CD8-positive, alpha-beta memory T cell (primary cell): ENCODE measurements at regions not wholly inside any gene's neighbourhood (a gene's known extent, or its start where the extent isn't known, plus 50 kb on each side); places are given as distances from the start of the nearest gene placed in this dataset.
A peak's percentile ranks its signal among the peaks of the same experiment; 100 is the strongest.

Source experiments
- CTCF ChIA-PET: fragments of 350-600 bp; sonication (Branson Sonifier 250); formaldehyde crosslinking; loops from one replicate; lab custom pipeline; 2021; ENCODE audit warnings: antibody characterized with exemption; lab: Charles Lee
- POLR2A ChIA-PET: fragments of 350-600 bp; sonication (Branson Sonifier 250); formaldehyde crosslinking; loops from one replicate; lab custom pipeline; 2021; ENCODE audit warnings: antibody characterized with exemption; lab: Charles Lee
- DNase-seq, 5 donors: peaks; one replicate each; pipeline versions ENCODE4 v3.0.0 to v3.0.0-alpha.2; 2020 to 2022; ENCODE audit warnings: mixed read lengths in 1 of 5
- H3K27ac ChIP-seq: one replicate; pipeline ENCODE4 v1.7.0; 2013; ENCODE audit warnings: low read depth, mild to moderate bottlenecking, low read length, moderate library complexity
- H3K27me3 ChIP-seq: 2 replicates; pipeline ENCODE4 v1.7.0; 2013; ENCODE audit warnings: low read length, mild to moderate bottlenecking; ENCODE audit not compliant: insufficient read depth, poor library complexity, severe bottlenecking
- H3K36me3 ChIP-seq: 2 replicates; pipeline ENCODE4 v1.7.0; 2013; ENCODE audit warnings: mild to moderate bottlenecking, low read length, moderate library complexity; ENCODE audit not compliant: insufficient read depth
- H3K4me1 ChIP-seq: 2 replicates; pipeline ENCODE4 v1.7.0; 2013; ENCODE audit warnings: mild to moderate bottlenecking, low read length, moderate library complexity; ENCODE audit not compliant: insufficient read depth
- H3K4me3 ChIP-seq: 2 replicates; pipeline ENCODE4 v1.7.0; 2013; ENCODE audit warnings: mild to moderate bottlenecking, low read length
- H3K9me3 ChIP-seq: 2 replicates; pipeline ENCODE4 v1.7.0; 2013; ENCODE audit warnings: mild to moderate bottlenecking, low read length
- H3K27ac Mint-ChIP-seq, 8 donors: one replicate each; pipeline ENCODE4 v1.8.0; 2020 to 2021; ENCODE audit warnings: mixed read lengths in 8 of 8, mild to moderate bottlenecking in 6 of 8, inconsistent platforms in 3 of 8, moderate library complexity in 3 of 8
- H3K27me3 Mint-ChIP-seq, 2 donors: one replicate each; pipeline ENCODE4 v1.8.0; 2020 to 2021; ENCODE audit warnings: mixed read lengths in 2 of 2, mild to moderate bottlenecking in 1 of 2, moderate library complexity in 1 of 2
- H3K36me3 Mint-ChIP-seq, 3 donors: one replicate each; pipeline ENCODE4 v1.8.0; 2020 to 2021; ENCODE audit warnings: mixed read lengths in 3 of 3, inconsistent platforms in 1 of 3, mild to moderate bottlenecking in 1 of 3
- H3K4me1 Mint-ChIP-seq, 3 donors: one replicate each; pipeline ENCODE4 v1.8.0; 2020 to 2021; ENCODE audit warnings: mixed read lengths in 3 of 3, inconsistent platforms in 1 of 3, mild to moderate bottlenecking in 1 of 3
- H3K4me3 Mint-ChIP-seq, 7 donors: one replicate each; pipeline ENCODE4 v1.8.0; 2020 to 2021; ENCODE audit warnings: mixed read lengths in 7 of 7, mild to moderate bottlenecking in 6 of 7, moderate library complexity in 4 of 7, inconsistent platforms in 2 of 7
- H3K9me3 Mint-ChIP-seq, 5 donors: one replicate each; pipeline ENCODE4 v1.8.0; 2020 to 2022; ENCODE audit warnings: mixed read lengths in 5 of 5, mild to moderate bottlenecking in 3 of 5, moderate library complexity in 2 of 5, inconsistent platforms in 1 of 5

- ChIA-PET POLR2A (no interaction called here), CTCF (no interaction called here)
- peaks cover 0 to 3% (median 0%) of the 10 kb centered on the region in 5 donors for H3K9me3 Mint-ChIP-seq
- no peaks in the 10 kb centered on the region for H3K36me3 Mint-ChIP-seq
- H3K9me3 ChIP-seq, result no peaks in the 10 kb centered on the region
- H3K27me3 ChIP-seq, result no peaks in the 10 kb centered on the region
- H3K36me3 ChIP-seq, result no peaks in the 10 kb centered on the region
- peaks cover 0 to 2% of the 10 kb centered on the region in 2 donors for H3K27me3 Mint-ChIP-seq
- H3K4me1 Mint-ChIP-seq, result peaks cover 0 to 6% (median 3%) of the 10 kb centered on the region in 3 donors
- no peak overlapping the region for H3K27ac ChIP-seq
- H3K4me3 ChIP-seq, result no peak overlapping the region
- no peak for DNase-seq
- no peaks in the 10 kb centered on the region for H3K4me1 ChIP-seq
- H3K27ac Mint-ChIP-seq, result no peak overlapping the region
- H3K4me3 Mint-ChIP-seq, result no peak overlapping the region
These were observed 264.6 kb upstream of the CLNK start for GRCh38 chr4:10949039-10949733.

DNA sequence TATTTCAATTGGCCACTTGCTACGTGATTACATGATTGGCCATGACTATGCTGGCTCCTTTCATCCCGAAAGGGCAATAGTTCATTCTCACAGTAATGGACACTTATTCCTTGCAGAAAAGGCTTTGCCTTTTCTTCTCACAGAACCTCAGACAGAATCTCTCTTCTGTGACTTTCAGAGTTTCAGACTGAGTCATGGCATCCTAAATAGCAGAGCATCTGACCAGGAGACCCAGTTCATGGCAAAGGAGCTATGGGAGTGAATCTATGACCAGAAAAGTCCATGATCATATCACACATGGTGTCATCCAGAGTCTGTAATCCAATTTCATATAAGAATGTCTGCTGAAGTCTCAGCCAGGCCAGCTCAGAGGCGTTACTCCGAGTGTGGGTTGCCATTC is 263.3 kb upstream of the CLNK start:
- no peak overlapping the region for H3K27ac ChIP-seq
- ChIA-PET CTCF (no interaction called here), POLR2A (no interaction called here)
- H3K36me3 Mint-ChIP-seq, result no peaks in the 10 kb centered on the region
- H3K4me1 Mint-ChIP-seq, result no peaks in the 10 kb centered on the region
- no peak for DNase-seq
- no peaks in the 10 kb centered on the region for H3K9me3 ChIP-seq
- peaks cover 0 to 3% (median 0%) of the 10 kb centered on the region in 5 donors for H3K9me3 Mint-ChIP-seq
- H3K4me1 ChIP-seq, result no peaks in the 10 kb centered on the region
- peaks cover 0 to 2% of the 10 kb centered on the region in 2 donors for H3K27me3 Mint-ChIP-seq
- H3K4me3 Mint-ChIP-seq, result no peak overlapping the region
- no peak overlapping the region for H3K4me3 ChIP-seq
- peak overlapping the region in 2 of 8 donors; percentile 12 to 67 for H3K27ac Mint-ChIP-seq
- H3K27me3 ChIP-seq, result no peaks in the 10 kb centered on the region
- no peaks in the 10 kb centered on the region for H3K36me3 ChIP-seq

GRCh38 chr4:10944321-10944720 is 259.8 kb upstream of the CLNK start:
- H3K4me3 ChIP-seq, result no peak overlapping the region
- Mint-ChIP-seq H3K36me3 (no peaks in the 10 kb centered on the region), H3K4me3 (peak overlapping the region in 1 of 7 donors; percentile 41), H3K27me3 (peaks cover 0 to 2% of the 10 kb centered on the region in 2 donors), H3K9me3 (peaks cover 2 to 9% (median 4%) of the 10 kb centered on the region in 5 donors), H3K27ac (no peak overlapping the region), H3K4me1 (no peaks in the 10 kb centered on the region)
- no peaks in the 10 kb centered on the region for H3K36me3 ChIP-seq
- ChIA-PET POLR2A (no interaction called here), CTCF (no interaction called here)
- H3K27ac ChIP-seq, result no peak overlapping the region
- DNase-seq, result no peak
- H3K27me3 ChIP-seq, result no peaks in the 10 kb centered on the region
- no peaks in the 10 kb centered on the region for H3K4me1 ChIP-seq
- peaks cover 5% of the 10 kb centered on the region for H3K9me3 ChIP-seq

GRCh38 chr4:10942156-10942555 is 257.6 kb upstream of the CLNK start:
- H3K36me3 Mint-ChIP-seq, result no peaks in the 10 kb centered on the region
- no peak overlapping the region for H3K4me3 Mint-ChIP-seq
- POLR2A ChIA-PET, result no interaction called here
- no peaks in the 10 kb centered on the region for H3K27me3 ChIP-seq
- H3K4me3 ChIP-seq, result no peak overlapping the region
- H3K27me3 Mint-ChIP-seq, result peaks cover 0 to 2% of the 10 kb centered on the region in 2 donors
- no peaks in the 10 kb centered on the region for H3K36me3 ChIP-seq
- no peaks in the 10 kb centered on the region for H3K4me1 Mint-ChIP-seq
- no peak for DNase-seq
- no peak overlapping the region for H3K27ac ChIP-seq
- no peaks in the 10 kb centered on the region for H3K4me1 ChIP-seq
- CTCF ChIA-PET, result no interaction called here
- peaks cover 5 to 10% (median 8%) of the 10 kb centered on the region in 5 donors for H3K9me3 Mint-ChIP-seq
- H3K9me3 ChIP-seq, result peaks cover 5% of the 10 kb centered on the region
- no peak overlapping the region for H3K27ac Mint-ChIP-seq

- Mint-ChIP-seq H3K27me3 (no peaks in the 10 kb centered on the region), H3K27ac (no peak overlapping the region), H3K4me3 (no peak overlapping the region), H3K9me3 (peaks cover 0 to 6% (median 0%) of the 10 kb centered on the region in 5 donors), H3K36me3 (no peaks in the 10 kb centered on the region), H3K4me1 (no peaks in the 10 kb centered on the region)
- POLR2A ChIA-PET, result no interaction called here
- Histone ChIP-seq H3K27ac (no peak overlapping the region), H3K4me1 (no peaks in the 10 kb centered on the region), H3K27me3 (no peaks in the 10 kb centered on the region), H3K4me3 (no peak overlapping the region), H3K9me3 (no peaks in the 10 kb centered on the region), H3K36me3 (no peaks in the 10 kb centered on the region)
- no peak for DNase-seq
- CTCF ChIA-PET, result no interaction called here
These were observed 245.2 kb upstream of the CLNK start for GRCh38 chr4:10929818-10930217.

GRCh38 chr4:10925996-10926395 is 241.4 kb upstream of the CLNK start:
- ChIA-PET CTCF (no interaction called here), POLR2A (no interaction called here)
- Histone ChIP-seq H3K4me3 (no peak overlapping the region), H3K27me3 (no peaks in the 10 kb centered on the region), H3K9me3 (no peaks in the 10 kb centered on the region), H3K36me3 (no peaks in the 10 kb centered on the region), H3K27ac (no peak overlapping the region), H3K4me1 (no peaks in the 10 kb centered on the region)
- peaks cover 0 to 2% (median 0%) of the 10 kb centered on the region in 5 donors for H3K9me3 Mint-ChIP-seq
- no peak overlapping the region for H3K4me3 Mint-ChIP-seq
- no peaks in the 10 kb centered on the region for H3K4me1 Mint-ChIP-seq
- no peaks in the 10 kb centered on the region for H3K27me3 Mint-ChIP-seq
- H3K27ac Mint-ChIP-seq, result no peak overlapping the region
- no peak for DNase-seq
- no peaks in the 10 kb centered on the region for H3K36me3 Mint-ChIP-seq

DNA sequence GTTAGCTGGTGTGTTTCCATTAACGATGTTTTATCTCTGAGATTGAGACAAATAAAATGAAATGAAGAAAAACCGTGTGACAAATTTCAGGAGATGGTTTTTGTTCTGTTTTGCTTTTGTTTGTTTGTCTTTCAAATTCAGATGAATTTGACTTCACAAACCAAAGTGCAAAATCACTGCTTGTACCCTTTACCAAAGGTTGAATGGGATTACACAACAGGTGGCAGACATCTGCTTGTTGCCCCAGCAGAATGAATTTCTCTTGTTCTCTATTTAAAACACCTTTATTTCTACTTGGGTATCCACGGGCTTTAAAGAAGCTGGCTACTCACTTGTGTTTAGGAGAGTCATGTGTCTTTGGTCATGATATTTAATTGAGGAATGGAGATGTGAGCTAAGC is 239.7 kb upstream of the CLNK start:
- Mint-ChIP-seq H3K27me3 (no peaks in the 10 kb centered on the region), H3K9me3 (peaks cover 0 to 2% (median 0%) of the 10 kb centered on the region in 5 donors), H3K27ac (no peak overlapping the region), H3K4me1 (no peaks in the 10 kb centered on the region), H3K36me3 (no peaks in the 10 kb centered on the region), H3K4me3 (no peak overlapping the region)
- H3K36me3 ChIP-seq, result no peaks in the 10 kb centered on the region
- POLR2A ChIA-PET, result no interaction called here
- no peak overlapping the region for H3K4me3 ChIP-seq
- H3K27me3 ChIP-seq, result no peaks in the 10 kb centered on the region
- no peaks in the 10 kb centered on the region for H3K9me3 ChIP-seq
- no peak overlapping the region for H3K27ac ChIP-seq
- CTCF ChIA-PET, result no interaction called here
- H3K4me1 ChIP-seq, result no peaks in the 10 kb centered on the region
- DNase-seq, result no peak

DNA sequence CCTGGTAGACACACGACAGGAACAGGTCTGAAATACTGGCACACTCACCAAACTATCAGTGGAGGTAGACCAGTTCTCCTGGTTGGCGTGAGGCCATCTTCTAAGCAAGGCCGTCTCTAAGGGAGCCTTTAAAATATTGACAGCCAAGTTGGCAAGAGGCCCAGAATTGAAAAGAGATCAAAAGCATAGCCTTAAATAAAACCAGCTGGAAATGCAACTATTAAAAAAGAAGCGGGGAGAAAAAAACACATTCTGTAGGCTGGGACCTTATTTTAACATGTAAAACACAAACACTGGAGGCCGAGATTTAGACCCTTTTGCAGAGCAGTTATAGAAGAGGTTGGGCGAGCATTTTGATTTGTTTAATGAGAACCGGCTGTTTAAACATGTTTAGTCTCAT is 233.0 kb upstream of the CLNK start:
- ChIA-PET CTCF (no interaction called here), POLR2A (no interaction called here)
- Mint-ChIP-seq H3K9me3 (peaks cover 0 to 3% (median 0%) of the 10 kb centered on the region in 5 donors), H3K4me3 (no peak overlapping the region), H3K4me1 (no peaks in the 10 kb centered on the region), H3K36me3 (no peaks in the 10 kb centered on the region), H3K27me3 (peaks cover 0 to 1% of the 10 kb centered on the region in 2 donors), H3K27ac (no peak overlapping the region)
- DNase-seq, result no peak
- Histone ChIP-seq H3K9me3 (no peaks in the 10 kb centered on the region), H3K4me3 (no peak overlapping the region), H3K36me3 (no peaks in the 10 kb centered on the region), H3K27ac (no peak overlapping the region), H3K4me1 (no peaks in the 10 kb centered on the region), H3K27me3 (no peaks in the 10 kb centered on the region)
